ENCODE measurements at regions not wholly inside any gene's neighbourhood (a gene's known extent, or its start where the extent isn't known, plus 50 kb on each side); places are given as distances from the start of the nearest gene placed in this dataset.
"Not testable (repeated sequence)": the region's sequence is repeated elsewhere in the genome, so short reads cannot be mapped to it uniquely, and the experiment has no call there.

- not testable (repeated sequence) for DNase-seq
Observed at GRCh38 chr16:72729552-72729951, 318.4 kb downstream of the ZFHX3 start.

- no peak for DNase-seq
Observed at GRCh38 chr16:72728516-72728915, 319.4 kb downstream of the ZFHX3 start.

- no peak for DNase-seq
Observed at GRCh38 chr16:72727565-72727964, 320.4 kb downstream of the ZFHX3 start.

- no peak for DNase-seq
Observed at GRCh38 chr16:72725643-72726042, 322.3 kb downstream of the ZFHX3 start.

- DNase-seq: no peak
Observed at GRCh38 chr16:72723781-72724180, 324.1 kb downstream of the ZFHX3 start.

- no peak for DNase-seq
Observed at GRCh38 chr16:72722552-72722951, 325.4 kb downstream of the ZFHX3 start.

- DNase-seq: no peak
Observed at GRCh38 chr16:72721981-72722380, 325.9 kb downstream of the ZFHX3 start.

GRCh38 chr16:72715267-72715666 is 332.7 kb downstream of the ZFHX3 start:
- no peak for DNase-seq

GRCh38 chr16:72711823-72712222 is 336.1 kb downstream of the ZFHX3 start:
- DNase-seq: no peak

- DNase-seq: no peak
Observed at GRCh38 chr16:72705801-72706200, 342.1 kb downstream of the ZFHX3 start.

GRCh38 chr16:72704746-72705372 is 343.1 kb downstream of the ZFHX3 start:
- DNase-seq: no peak

- DNase-seq: no peak
Observed at GRCh38 chr16:72689851-72690250, 358.1 kb downstream of the ZFHX3 start.

GRCh38 chr16:72680732-72681131 is 367.2 kb downstream of the ZFHX3 start:
- DNase-seq: no peak

GRCh38 chr16:72679856-72680255 is 368.1 kb downstream of the ZFHX3 start:
- no peak for DNase-seq

GRCh38 chr16:72677662-72678447 is 370.1 kb downstream of the ZFHX3 start:
- no peak for DNase-seq

GRCh38 chr16:72673118-72673517 is 374.8 kb downstream of the ZFHX3 start:
- DNase-seq: no peak

- DNase-seq: no peak
Observed at GRCh38 chr16:72666267-72666666, 381.7 kb downstream of the ZFHX3 start.

GRCh38 chr16:72665701-72666100 is 382.2 kb downstream of the ZFHX3 start:
- no peak for DNase-seq

- peak; percentile 92 to 94 for DNase-seq
Observed at GRCh38 chr16:72664509-72665408, 383.2 kb downstream of the ZFHX3 start.

GRCh38 chr16:72664056-72664508 is 383.8 kb downstream of the ZFHX3 start:
- DNase-seq: no peak

GRCh38 chr16:72658888-72659717 is 388.8 kb downstream of the ZFHX3 start:
- DNase-seq: no peak

- no peak for DNase-seq
Observed at GRCh38 chr16:72657791-72658190, 390.1 kb downstream of the ZFHX3 start.

Measured in activated CD4-positive, alpha-beta T cell treated with anti-CD3 and anti-CD28 coated beads for 4 hours (primary cell).